Osteoblast (primary cell): ENCODE measurements at regions not wholly inside any gene's neighbourhood (a gene's known extent, or its start where the extent isn't known, plus 50 kb on each side); places are given as distances from the start of the nearest gene placed in this dataset.
A peak's percentile ranks its signal among the peaks of the same experiment; 100 is the strongest.

Experiments used
- DNase-seq: peaks from one replicate; pipeline ENCODE4 v3.0.0; 2011; ENCODE audit warnings: low spot score, mixed read lengths; ENCODE audit not compliant: insufficient read length; ENCODE audit errors: missing footprints
- H2AFZ ChIP-seq: 2 replicates; pipeline ENCODE4 v1.6.0; 2011; ENCODE audit warnings: mild to moderate bottlenecking, low read length
- H3K27ac ChIP-seq: 2 replicates; pipeline ENCODE4 v1.5.1; 2011; ENCODE audit warnings: mild to moderate bottlenecking, low read depth, low read length, moderate library complexity
- H3K27me3 ChIP-seq: 2 replicates; pipeline ENCODE4 v1.6.0; 2012; ENCODE audit warnings: mild to moderate bottlenecking, control low read depth, inconsistent platforms, low read length, moderate library complexity; ENCODE audit not compliant: insufficient read depth
- H3K36me3 ChIP-seq: 2 replicates; pipeline ENCODE4 v1.5.1; 2011; ENCODE audit warnings: mild to moderate bottlenecking, low read length, control low read depth, moderate library complexity; ENCODE audit not compliant: insufficient read depth
- H3K4me1 ChIP-seq: 2 replicates; pipeline ENCODE4 v1.5.1; 2011; ENCODE audit warnings: mild to moderate bottlenecking, low read length, control low read depth, moderate library complexity; ENCODE audit not compliant: insufficient read depth
- H3K4me2 ChIP-seq: 2 replicates; pipeline ENCODE4 v1.6.0; 2011; ENCODE audit warnings: mild to moderate bottlenecking, low read length; ENCODE audit not compliant: insufficient read depth
- H3K4me3 ChIP-seq: fragments of 200-600 bp; sonication (generic); 3 replicates; pipeline ENCODE4 v1.5.1; 2012; ENCODE audit warnings: mild to moderate bottlenecking, low read length, inconsistent platforms; ENCODE audit not compliant: insufficient read depth
- H3K79me2 ChIP-seq: 2 replicates; pipeline ENCODE4 v1.6.0; 2012; ENCODE audit warnings: mild to moderate bottlenecking, low read length, control low read depth, inconsistent platforms; ENCODE audit not compliant: insufficient read depth
- H3K9me3 ChIP-seq: 2 replicates; pipeline ENCODE4 v1.5.1; 2011; ENCODE audit warnings: low read depth, low read length, control low read depth
- H4K20me1 ChIP-seq: 2 replicates; pipeline ENCODE4 v1.6.0; 2012; ENCODE audit warnings: mild to moderate bottlenecking, low read length, control low read depth; ENCODE audit not compliant: insufficient read depth
- TF ChIP-seq, protein P1 (sequence below): IDR thresholded peaks from 2 replicates; pipeline ENCODE4 v1.5.1; 2011; ENCODE audit warnings: mild to moderate bottlenecking, low read depth, low read length, moderate library complexity; ENCODE audit errors: extremely low read depth

DNA sequence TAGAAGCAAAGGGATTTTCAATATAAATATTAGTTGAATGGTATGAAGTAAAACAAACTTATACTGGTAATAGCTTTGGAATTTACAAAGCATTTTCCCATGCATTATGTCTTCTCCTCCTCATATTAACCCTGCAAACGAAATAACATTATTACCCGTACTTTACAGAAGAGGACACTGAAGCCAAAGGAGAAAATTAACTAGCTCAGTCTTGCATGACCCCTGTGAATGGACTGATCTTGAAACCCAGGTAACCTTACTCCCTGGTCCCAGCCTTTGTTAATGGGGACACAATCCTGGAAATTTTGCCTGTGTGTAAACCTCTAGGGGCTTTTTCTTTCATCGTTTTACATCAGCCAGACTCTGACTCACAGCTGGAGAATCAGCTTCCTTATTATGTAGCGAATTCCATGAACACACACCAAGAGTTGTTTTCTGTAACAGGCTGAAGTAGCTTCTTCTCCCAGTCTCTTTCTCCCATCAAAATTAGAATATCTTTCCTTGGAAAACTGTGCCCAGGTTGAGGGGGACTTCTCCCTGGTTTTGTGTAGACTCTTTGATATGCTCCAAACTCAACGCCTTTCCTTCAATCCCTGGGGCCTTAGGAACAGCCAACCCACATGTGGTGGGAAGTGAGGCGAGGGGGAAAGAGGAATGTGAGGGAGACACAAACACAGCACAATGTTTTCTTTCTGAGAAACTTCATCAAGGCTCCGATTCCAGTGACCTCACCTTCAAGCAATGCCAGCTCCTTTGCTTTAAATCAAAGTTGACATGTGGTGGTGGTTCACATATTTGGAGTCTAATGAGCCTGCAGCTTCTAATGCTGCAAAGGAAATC, 480.9 kb upstream of the PAPPA start:
- Histone ChIP-seq H3K4me1 (peaks cover 50% of the 10 kb centered on the region), H3K4me2 (peak overlapping the region; percentile 70), H4K20me1 (no peaks in the 10 kb centered on the region), H3K27ac (peak overlapping the region; percentile 99), H3K36me3 (no peaks in the 10 kb centered on the region), H3K79me2 (no peaks in the 10 kb centered on the region), H3K27me3 (no peaks in the 10 kb centered on the region), H3K4me3 (peak overlapping the region; percentile 11), H2AFZ (peak overlapping the region; percentile 12), H3K9me3 (no peaks in the 10 kb centered on the region)
- peak; percentile 61 for DNase-seq
- TF ChIP-seq, protein P1, sequence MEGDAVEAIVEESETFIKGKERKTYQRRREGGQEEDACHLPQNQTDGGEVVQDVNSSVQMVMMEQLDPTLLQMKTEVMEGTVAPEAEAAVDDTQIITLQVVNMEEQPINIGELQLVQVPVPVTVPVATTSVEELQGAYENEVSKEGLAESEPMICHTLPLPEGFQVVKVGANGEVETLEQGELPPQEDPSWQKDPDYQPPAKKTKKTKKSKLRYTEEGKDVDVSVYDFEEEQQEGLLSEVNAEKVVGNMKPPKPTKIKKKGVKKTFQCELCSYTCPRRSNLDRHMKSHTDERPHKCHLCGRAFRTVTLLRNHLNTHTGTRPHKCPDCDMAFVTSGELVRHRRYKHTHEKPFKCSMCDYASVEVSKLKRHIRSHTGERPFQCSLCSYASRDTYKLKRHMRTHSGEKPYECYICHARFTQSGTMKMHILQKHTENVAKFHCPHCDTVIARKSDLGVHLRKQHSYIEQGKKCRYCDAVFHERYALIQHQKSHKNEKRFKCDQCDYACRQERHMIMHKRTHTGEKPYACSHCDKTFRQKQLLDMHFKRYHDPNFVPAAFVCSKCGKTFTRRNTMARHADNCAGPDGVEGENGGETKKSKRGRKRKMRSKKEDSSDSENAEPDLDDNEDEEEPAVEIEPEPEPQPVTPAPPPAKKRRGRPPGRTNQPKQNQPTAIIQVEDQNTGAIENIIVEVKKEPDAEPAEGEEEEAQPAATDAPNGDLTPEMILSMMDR: no peak

DNA sequence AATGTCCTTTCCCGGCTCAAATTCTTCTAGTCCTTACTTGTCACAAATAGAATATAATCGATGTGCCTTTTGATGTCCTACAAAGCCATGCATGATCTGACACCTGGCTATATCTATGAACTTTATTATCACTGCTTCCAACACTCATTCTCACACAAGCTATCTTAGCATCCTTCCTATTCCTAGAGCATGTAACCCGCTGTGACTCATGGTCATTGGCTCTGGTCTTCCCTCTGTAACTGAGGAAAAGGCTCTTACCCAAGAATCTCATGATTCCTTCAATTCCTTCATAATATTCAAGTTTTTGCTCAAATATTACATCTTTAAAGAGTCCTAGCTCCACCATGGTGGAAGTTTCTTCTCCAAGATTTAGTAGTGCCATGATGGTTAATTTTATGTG, 480.0 kb upstream of the PAPPA start:
- peak overlapping the region; percentile 25 for H3K4me3 ChIP-seq
- H3K27me3 ChIP-seq: no peaks in the 10 kb centered on the region
- no peak for DNase-seq

DNA sequence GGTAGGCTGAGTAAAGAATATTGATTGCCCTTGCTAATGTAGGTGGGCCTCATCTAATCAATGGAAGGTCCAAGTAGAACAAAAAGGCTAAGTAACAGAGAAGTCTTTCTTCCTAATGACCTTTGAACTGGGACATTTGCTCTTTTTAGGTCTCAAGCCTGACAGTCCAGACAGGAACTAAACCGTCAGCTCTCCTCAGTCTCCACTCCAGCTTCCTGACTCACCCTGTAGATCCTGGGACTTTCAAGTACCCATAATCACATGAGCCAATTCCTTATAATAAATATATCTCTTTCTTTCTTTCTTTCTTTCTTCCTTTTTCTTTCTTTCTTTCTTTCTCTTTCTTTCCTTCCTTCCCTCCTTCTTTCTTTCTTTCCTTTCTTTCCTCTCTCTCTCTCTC, 479.5 kb upstream of the PAPPA start:
- Histone ChIP-seq H3K4me1 (peaks cover 36% of the 10 kb centered on the region), H2AFZ (no peak overlapping the region), H3K36me3 (no peaks in the 10 kb centered on the region), H4K20me1 (no peaks in the 10 kb centered on the region), H3K27me3 (no peaks in the 10 kb centered on the region), H3K4me3 (no peak overlapping the region), H3K27ac (peak overlapping the region; percentile 99), H3K9me3 (no peaks in the 10 kb centered on the region), H3K4me2 (peak overlapping the region; percentile 70), H3K79me2 (no peaks in the 10 kb centered on the region)
- DNase-seq: no peak
- TF ChIP-seq, protein P1: no peak

More for the DNA sequence above, 480.0 kb upstream of the PAPPA start:
- no peak overlapping the region for H2AFZ ChIP-seq
- no peaks in the 10 kb centered on the region for H4K20me1 ChIP-seq
- peak overlapping the region; percentile 70 for H3K4me2 ChIP-seq
- TF ChIP-seq, protein P1: no peak
- peak overlapping the region; percentile 99 for H3K27ac ChIP-seq
- H3K4me1 ChIP-seq: peaks cover 41% of the 10 kb centered on the region
- no peaks in the 10 kb centered on the region for H3K9me3 ChIP-seq
- no peaks in the 10 kb centered on the region for H3K79me2 ChIP-seq
- H3K36me3 ChIP-seq: no peaks in the 10 kb centered on the region

DNA sequence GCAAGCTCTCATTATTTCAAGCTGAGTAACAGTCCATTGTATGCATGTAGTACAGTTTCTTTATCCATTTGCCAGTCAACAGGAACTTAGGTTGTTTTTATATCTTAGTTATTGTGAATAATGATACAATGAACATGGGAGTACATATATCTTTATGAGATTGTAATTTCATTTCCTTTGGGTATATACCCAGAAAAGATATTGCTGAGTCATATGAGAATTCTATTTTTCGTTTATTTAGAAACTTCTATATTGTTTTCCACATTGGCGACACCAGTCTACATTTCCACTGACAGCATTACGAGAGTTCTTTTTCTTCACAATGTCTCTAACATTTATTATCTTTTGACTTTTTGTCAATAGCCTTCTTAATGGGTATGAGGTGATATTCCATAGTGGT, 477.8 kb upstream of the PAPPA start:
- TF ChIP-seq, protein P1: no peak
- no peaks in the 10 kb centered on the region for H3K27me3 ChIP-seq

More for the DNA sequence above, 477.8 kb upstream of the PAPPA start:
- Histone ChIP-seq H3K79me2 (no peaks in the 10 kb centered on the region), H2AFZ (no peak overlapping the region), H3K4me1 (peaks cover 32% of the 10 kb centered on the region), H3K9me3 (no peaks in the 10 kb centered on the region), H4K20me1 (no peaks in the 10 kb centered on the region), H3K4me3 (no peak overlapping the region), H3K4me2 (no peak overlapping the region), H3K27ac (no peak overlapping the region), H3K36me3 (no peaks in the 10 kb centered on the region)
- peak; percentile 0 for DNase-seq
